ENCODE measurements at regions not wholly inside any gene's neighbourhood (a gene's known extent, or its start where the extent isn't known, plus 50 kb on each side); places are given as distances from the start of the nearest gene placed in this dataset.

- H3K27ac ChIP-seq, result no peak overlapping the region
- no peak for TF ChIP-seq CTCF (IDR thresholded peaks at IDR 0.05)
- no peak for TF ChIP-seq POLR2A (IDR thresholded peaks at IDR 0.05)
- peaks cover 8 to 100% (median 16%) of the 10 kb centered on the region in 4 donors for H3K27me3 ChIP-seq
- 53 to 72% methylated on average over 8 to 10 of the region's 16 CpGs for WGBS, 2 donors
- intact Hi-C loops (cut with DNase I), result no loop called here
- no peak for DNase-seq
- H3K9me3 ChIP-seq, result no peaks in the 10 kb centered on the region
- no peaks in the 10 kb centered on the region for H3K36me3 ChIP-seq
- H3K4me1 ChIP-seq, result peaks cover 5 to 15% (median 5%) of the 10 kb centered on the region in 3 donors
- no peak overlapping the region for H3K4me3 ChIP-seq
Observed at GRCh38 chr5:176740131-176740701, 70.1 kb upstream of the UNC5A start.

GRCh38 chr5:176740702-176741496, 69.5 kb upstream of the UNC5A start:
- intact Hi-C loops (cut with DNase I), result no loop called here
- Histone ChIP-seq H3K4me1 (peaks cover 5 to 15% (median 5%) of the 10 kb centered on the region in 3 donors), H3K27ac (no peak overlapping the region), H3K4me3 (no peak overlapping the region), H3K36me3 (no peaks in the 10 kb centered on the region), H3K9me3 (no peaks in the 10 kb centered on the region), H3K27me3 (peaks cover 8 to 100% (median 16%) of the 10 kb centered on the region in 4 donors)
- TF ChIP-seq CTCF (IDR thresholded peaks at IDR 0.05), result no peak
- TF ChIP-seq POLR2A (IDR thresholded peaks at IDR 0.05), result no peak
- no peak for DNase-seq
- WGBS, 2 donors, result 74 to 76% methylated on average over 4 to 10 of the region's 24 CpGs

GRCh38 chr5:176741561-176742211, 68.7 kb upstream of the UNC5A start:
- Histone ChIP-seq H3K4me1 (peaks cover 5 to 15% (median 5%) of the 10 kb centered on the region in 3 donors), H3K4me3 (no peak overlapping the region), H3K9me3 (no peaks in the 10 kb centered on the region), H3K27ac (no peak overlapping the region), H3K27me3 (peaks cover 8 to 100% (median 16%) of the 10 kb centered on the region in 4 donors), H3K36me3 (no peaks in the 10 kb centered on the region)
- WGBS, 2 donors, result 62 to 74% methylated on average over 7 to 9 of the region's 11 CpGs
- intact Hi-C loops (cut with DNase I), result no loop called here
- DNase-seq, result no peak
- TF ChIP-seq POLR2A (IDR thresholded peaks at IDR 0.05) (no peak), CTCF (IDR thresholded peaks at IDR 0.05) (no peak)

- Histone ChIP-seq H3K4me3 (no peak overlapping the region), H3K36me3 (no peaks in the 10 kb centered on the region), H3K27ac (no peak overlapping the region), H3K4me1 (peaks cover 5 to 15% (median 5%) of the 10 kb centered on the region in 3 donors), H3K27me3 (peaks cover 8 to 100% (median 16%) of the 10 kb centered on the region in 4 donors), H3K9me3 (no peaks in the 10 kb centered on the region)
- no peak for DNase-seq
- intact Hi-C loops (cut with DNase I), result no loop called here
- WGBS, 2 donors, result 55 to 69% methylated on average over 4 to 6 of the region's 10 CpGs
- TF ChIP-seq CTCF (IDR thresholded peaks at IDR 0.05) (no peak), POLR2A (IDR thresholded peaks at IDR 0.05) (no peak)
Observed at GRCh38 chr5:176742246-176743105, 67.9 kb upstream of the UNC5A start.

All from esophagus squamous epithelium (tissue), 5 donors.